ENCODE measurements at regions not wholly inside any gene's neighbourhood (a gene's known extent, or its start where the extent isn't known, plus 50 kb on each side); places are given as distances from the start of the nearest gene placed in this dataset.

DNA sequence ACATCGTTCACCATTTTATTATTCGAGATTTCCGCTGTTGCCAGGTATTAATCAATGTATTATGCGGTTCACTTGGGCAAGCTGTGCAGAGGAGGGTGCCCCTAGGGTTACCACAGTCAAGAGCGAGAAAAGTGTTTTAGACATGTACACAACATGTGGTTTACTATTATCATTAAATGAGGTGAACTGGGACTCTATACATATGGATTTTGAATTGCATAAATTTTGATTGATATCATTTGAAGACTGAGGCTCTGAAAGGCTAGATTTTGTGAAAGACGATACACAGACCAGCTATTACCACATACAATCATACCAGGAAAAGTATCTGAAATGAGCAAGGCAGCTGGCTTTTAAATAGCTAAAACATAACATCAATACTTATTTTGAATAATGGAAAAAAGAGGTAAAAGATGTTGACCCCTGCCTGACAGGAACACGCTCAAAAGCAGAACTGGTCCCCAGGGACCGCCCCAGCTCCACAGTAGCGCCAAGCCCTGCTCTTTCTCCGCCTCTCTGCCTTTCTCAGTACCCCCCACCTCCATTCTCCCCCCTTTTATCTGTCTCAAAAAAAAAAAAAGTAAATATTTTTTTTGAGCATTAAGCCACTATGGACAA lies 413.4 kb upstream of the MKI67 start:
- TF ChIP-seq, protein P1, sequence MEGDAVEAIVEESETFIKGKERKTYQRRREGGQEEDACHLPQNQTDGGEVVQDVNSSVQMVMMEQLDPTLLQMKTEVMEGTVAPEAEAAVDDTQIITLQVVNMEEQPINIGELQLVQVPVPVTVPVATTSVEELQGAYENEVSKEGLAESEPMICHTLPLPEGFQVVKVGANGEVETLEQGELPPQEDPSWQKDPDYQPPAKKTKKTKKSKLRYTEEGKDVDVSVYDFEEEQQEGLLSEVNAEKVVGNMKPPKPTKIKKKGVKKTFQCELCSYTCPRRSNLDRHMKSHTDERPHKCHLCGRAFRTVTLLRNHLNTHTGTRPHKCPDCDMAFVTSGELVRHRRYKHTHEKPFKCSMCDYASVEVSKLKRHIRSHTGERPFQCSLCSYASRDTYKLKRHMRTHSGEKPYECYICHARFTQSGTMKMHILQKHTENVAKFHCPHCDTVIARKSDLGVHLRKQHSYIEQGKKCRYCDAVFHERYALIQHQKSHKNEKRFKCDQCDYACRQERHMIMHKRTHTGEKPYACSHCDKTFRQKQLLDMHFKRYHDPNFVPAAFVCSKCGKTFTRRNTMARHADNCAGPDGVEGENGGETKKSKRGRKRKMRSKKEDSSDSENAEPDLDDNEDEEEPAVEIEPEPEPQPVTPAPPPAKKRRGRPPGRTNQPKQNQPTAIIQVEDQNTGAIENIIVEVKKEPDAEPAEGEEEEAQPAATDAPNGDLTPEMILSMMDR (IDR thresholded peaks at IDR 0.05; ENCODE audit: low read depth, low read length): no peak
- no peak for TF ChIP-seq EZH2phosphoT487 (IDR thresholded peaks at IDR 0.05; ENCODE audit: low read depth)

Measured in OCI-LY3 (cell line).